Suprapubic skin (tissue), 4 donors: ENCODE measurements at regions not wholly inside any gene's neighbourhood (a gene's known extent, or its start where the extent isn't known, plus 50 kb on each side); places are given as distances from the start of the nearest gene placed in this dataset.

ENCODE experiments used
- DNase-seq, 2 donors: peaks; one replicate each; pipeline ENCODE4 v3.0.0-alpha.2; 2019; ENCODE audit warnings: low spot score in 2 of 2
- H3K27ac ChIP-seq: fragments of 200-600 bp; sonication (generic); one replicate; pipeline ENCODE4 v1.5.1; 2019
- H3K27me3 ChIP-seq: fragments of 200-600 bp; sonication (generic); one replicate; pipeline ENCODE4 v1.5.1; 2019
- H3K36me3 ChIP-seq: fragments of 200-600 bp; sonication (generic); one replicate; pipeline ENCODE4 v1.5.1; 2019
- H3K4me1 ChIP-seq: fragments of 200-600 bp; sonication (generic); one replicate; pipeline ENCODE4 v1.5.1; 2019
- H3K4me3 ChIP-seq: fragments of 200-600 bp; sonication (generic); one replicate; pipeline ENCODE4 v1.5.1; 2019; ENCODE audit warnings: mild to moderate bottlenecking
- H3K9me3 ChIP-seq: fragments of 200-600 bp; sonication (generic); one replicate; pipeline ENCODE4 v1.5.1; 2019
- EP300 ChIP-seq: sonication (generic); formaldehyde crosslinking; IDR thresholded peaks from one replicate; pipeline ENCODE4 v1.6.1; 2017; ENCODE audit warnings: antibody characterized with exemption
- POLR2A ChIP-seq, 2 donors: fragments of 450-650 bp; IDR thresholded peaks; one replicate each; pipeline ENCODE4 v1.6.1; 2017; ENCODE audit warnings: antibody characterized with exemption in 2 of 2, mild to moderate bottlenecking in 2 of 2, moderate library complexity in 2 of 2
- POLR2AphosphoS5 ChIP-seq, 3 donors: sonication (generic); formaldehyde crosslinking; IDR thresholded peaks; one replicate each; pipeline ENCODE4 v1.6.1; 2017; ENCODE audit warnings: antibody characterized with exemption in 3 of 3
- WGBS: methylation state at CpG from one replicate; pipeline ENCODE4 v1.1.5; 2018; 5-methylcytosine and 5-hydroxymethylcytosine counted together
- TF ChIP-seq, protein P1 (sequence below), 2 donors: fragments of 200-600 bp in 1 of 2; fragments of 450-650 bp in 1 of 2; sonication (generic) in 1 of 2; IDR thresholded peaks; one replicate each; pipeline ENCODE4 v1.5.1; 2016 to 2019; ENCODE audit warnings: antibody characterized with exemption in 2 of 2, mild to moderate bottlenecking in 1 of 2, moderate library complexity in 1 of 2

GRCh38 chr3:106251160-106251892 lies 382.5 kb upstream of the CBLB start:
- H3K4me3 ChIP-seq = no peak overlapping the region
- no peaks in the 10 kb centered on the region for H3K4me1 ChIP-seq
- DNase-seq = no peak
- no peaks in the 10 kb centered on the region for H3K9me3 ChIP-seq
- TF ChIP-seq, protein P1, sequence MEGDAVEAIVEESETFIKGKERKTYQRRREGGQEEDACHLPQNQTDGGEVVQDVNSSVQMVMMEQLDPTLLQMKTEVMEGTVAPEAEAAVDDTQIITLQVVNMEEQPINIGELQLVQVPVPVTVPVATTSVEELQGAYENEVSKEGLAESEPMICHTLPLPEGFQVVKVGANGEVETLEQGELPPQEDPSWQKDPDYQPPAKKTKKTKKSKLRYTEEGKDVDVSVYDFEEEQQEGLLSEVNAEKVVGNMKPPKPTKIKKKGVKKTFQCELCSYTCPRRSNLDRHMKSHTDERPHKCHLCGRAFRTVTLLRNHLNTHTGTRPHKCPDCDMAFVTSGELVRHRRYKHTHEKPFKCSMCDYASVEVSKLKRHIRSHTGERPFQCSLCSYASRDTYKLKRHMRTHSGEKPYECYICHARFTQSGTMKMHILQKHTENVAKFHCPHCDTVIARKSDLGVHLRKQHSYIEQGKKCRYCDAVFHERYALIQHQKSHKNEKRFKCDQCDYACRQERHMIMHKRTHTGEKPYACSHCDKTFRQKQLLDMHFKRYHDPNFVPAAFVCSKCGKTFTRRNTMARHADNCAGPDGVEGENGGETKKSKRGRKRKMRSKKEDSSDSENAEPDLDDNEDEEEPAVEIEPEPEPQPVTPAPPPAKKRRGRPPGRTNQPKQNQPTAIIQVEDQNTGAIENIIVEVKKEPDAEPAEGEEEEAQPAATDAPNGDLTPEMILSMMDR (IDR thresholded peaks at IDR 0.05) = no peak
- no peak for TF ChIP-seq EP300
- TF ChIP-seq POLR2AphosphoS5 (IDR thresholded peaks at IDR 0.05) = no peak
- no peak for TF ChIP-seq POLR2A (IDR thresholded peaks at IDR 0.05)
- H3K27ac ChIP-seq = no peak overlapping the region
- no peaks in the 10 kb centered on the region for H3K27me3 ChIP-seq
- H3K36me3 ChIP-seq = no peaks in the 10 kb centered on the region
- 93% methylated on average over 2 of the region's 2 CpGs for WGBS

DNA sequence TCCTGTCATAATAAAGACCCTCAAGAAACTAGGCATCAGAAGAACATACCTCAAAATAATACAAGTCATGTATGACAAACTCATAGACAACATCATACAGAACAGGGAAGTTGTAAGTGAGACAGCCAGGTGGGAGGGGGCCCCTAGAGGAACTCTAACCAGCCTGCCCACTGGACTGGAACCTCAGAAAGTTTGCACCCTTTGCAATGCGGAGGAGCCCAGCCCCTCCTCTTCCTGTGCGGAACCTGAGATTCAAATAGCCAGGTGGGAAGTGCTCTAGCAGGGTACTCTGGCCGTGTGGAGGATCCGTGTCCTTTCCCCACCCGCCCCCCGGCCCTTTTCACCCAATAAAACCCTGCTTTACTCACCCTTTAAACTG lies 387.0 kb upstream of the CBLB start:
- Histone ChIP-seq H3K27me3 (no peaks in the 10 kb centered on the region), H3K27ac (no peak overlapping the region), H3K36me3 (no peaks in the 10 kb centered on the region), H3K9me3 (no peaks in the 10 kb centered on the region), H3K4me1 (no peaks in the 10 kb centered on the region), H3K4me3 (no peak overlapping the region)
- WGBS = 90% methylated on average over 6 of the region's 6 CpGs
- no peak for TF ChIP-seq POLR2AphosphoS5 (IDR thresholded peaks at IDR 0.05)
- TF ChIP-seq, protein P1 (IDR thresholded peaks at IDR 0.05) = no peak
- TF ChIP-seq EP300 = no peak
- TF ChIP-seq POLR2A (IDR thresholded peaks at IDR 0.05) = no peak
- DNase-seq = no peak

- TF ChIP-seq POLR2AphosphoS5 (IDR thresholded peaks at IDR 0.05) (no peak), POLR2A (IDR thresholded peaks at IDR 0.05) (no peak), EP300 (no peak)
- TF ChIP-seq, protein P1 (IDR thresholded peaks at IDR 0.05) = no peak
These were observed 387.6 kb upstream of the CBLB start for GRCh38 chr3:106256249-106256957.

DNA sequence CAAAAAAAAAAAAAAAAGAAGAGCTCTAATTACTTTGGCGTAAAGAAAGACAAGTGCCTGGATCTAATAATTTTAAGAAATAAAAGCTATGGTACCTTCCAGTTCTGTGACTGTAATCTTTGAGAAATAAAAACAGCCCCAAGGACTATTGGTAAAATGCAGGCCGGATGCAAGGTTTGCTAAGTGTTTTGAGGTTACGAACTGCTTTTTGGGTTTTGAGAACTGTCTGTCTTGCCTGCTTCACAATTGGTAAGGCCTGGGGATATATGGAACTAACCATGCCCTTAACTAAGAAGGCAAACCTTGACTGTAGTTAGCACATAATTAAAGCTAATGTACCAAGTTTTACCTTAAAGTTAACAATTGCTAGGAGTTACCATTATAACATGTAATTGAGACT lies 388.4 kb upstream of the CBLB start:
- H3K36me3 ChIP-seq = no peaks in the 10 kb centered on the region

More at GRCh38 chr3:106256249-106256957, 387.6 kb upstream of the CBLB start:
- no peaks in the 10 kb centered on the region for H3K4me1 ChIP-seq
- H3K9me3 ChIP-seq = no peaks in the 10 kb centered on the region
- H3K27me3 ChIP-seq = no peaks in the 10 kb centered on the region
- H3K4me3 ChIP-seq = no peak overlapping the region
- DNase-seq = no peak
- no peak overlapping the region for H3K27ac ChIP-seq
- WGBS = 84% methylated on average over 11 of the region's 11 CpGs
- H3K36me3 ChIP-seq = no peaks in the 10 kb centered on the region

DNA sequence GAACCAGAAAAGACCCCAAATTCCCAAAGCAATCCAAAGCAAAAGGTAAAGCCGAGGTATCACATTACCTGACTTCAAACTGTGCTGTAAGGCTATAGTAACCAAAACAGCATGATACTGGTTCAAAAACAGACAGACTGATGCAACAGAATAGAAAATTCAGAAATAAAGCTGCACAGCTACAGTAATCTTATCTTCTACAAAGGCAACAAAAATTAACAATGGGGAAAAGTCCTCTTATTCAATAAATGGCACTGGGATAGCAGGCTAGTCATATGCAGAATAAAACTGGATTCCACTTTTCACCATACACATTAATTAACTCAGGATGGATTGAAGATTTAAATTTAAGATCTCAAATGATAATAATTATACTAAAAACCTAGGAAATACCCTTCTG lies 392.6 kb upstream of the CBLB start:
- 97% methylated on average over 1 of the region's 1 CpG for WGBS
- TF ChIP-seq POLR2AphosphoS5 (IDR thresholded peaks at IDR 0.05) (no peak), EP300 (no peak), POLR2A (IDR thresholded peaks at IDR 0.05) (no peak)
- TF ChIP-seq, protein P1 (IDR thresholded peaks at IDR 0.05) = no peak

More for the DNA sequence above, 388.4 kb upstream of the CBLB start:
- WGBS = 77% methylated on average over 3 of the region's 3 CpGs
- DNase-seq = no peak
- no peaks in the 10 kb centered on the region for H3K4me1 ChIP-seq
- no peak overlapping the region for H3K27ac ChIP-seq
- H3K9me3 ChIP-seq = no peaks in the 10 kb centered on the region
- H3K27me3 ChIP-seq = no peaks in the 10 kb centered on the region
- H3K4me3 ChIP-seq = no peak overlapping the region
- TF ChIP-seq, protein P1 (IDR thresholded peaks at IDR 0.05) = no peak
- TF ChIP-seq POLR2A (IDR thresholded peaks at IDR 0.05) (no peak), POLR2AphosphoS5 (IDR thresholded peaks at IDR 0.05) (no peak), EP300 (no peak)

More for the DNA sequence above, 392.6 kb upstream of the CBLB start:
- Histone ChIP-seq H3K36me3 (no peaks in the 10 kb centered on the region), H3K9me3 (no peaks in the 10 kb centered on the region), H3K27ac (no peak overlapping the region), H3K27me3 (no peaks in the 10 kb centered on the region), H3K4me3 (no peak overlapping the region), H3K4me1 (no peaks in the 10 kb centered on the region)
- DNase-seq = no peak
